GM12878 (cell line): ENCODE measurements at regions not wholly inside any gene's neighbourhood (a gene's known extent, or its start where the extent isn't known, plus 50 kb on each side); places are given as distances from the start of the nearest gene placed in this dataset.

Experiments used
- ATAC-seq: fragments of 200-7000 bp; cut with Tn5 transposase; 3 replicates; pipeline ENCODE4 v1.9.1; 2020; ENCODE audit warnings: mild to moderate bottlenecking, moderate library complexity
- BruUV-seq: library from RNA; stranded (reverse); fragments of 400-500 nt; replicated peaks from 2 replicates; lab custom pipeline; 2021; lab: Mats Ljungman, UMichigan
- CTCF ChIA-PET: fragments of 300-600 bp; sonication (Branson Sonifier 250); formaldehyde crosslinking; extraction: SDS; loops from one replicate; lab custom pipeline; 2021; ENCODE audit warnings: inconsistent platforms; lab: Yijun Ruan, JAX
- POLR2A ChIA-PET: fragments of 350-600 bp; formaldehyde crosslinking; extraction: SDS; loops from one replicate; lab custom pipeline; 2021; ENCODE audit warnings: inconsistent platforms; lab: Charles Lee
- RAD21 ChIA-PET: fragments of 300-600 bp; sonication (Branson Sonifier 250); formaldehyde crosslinking; loops from one replicate; lab custom pipeline; 2023; ENCODE audit warnings: antibody characterized with exemption; ENCODE audit not compliant: unreplicated experiment; lab: Charles Lee
- SMC1A ChIA-PET: fragments of 300-600 bp; sonication (Branson Sonifier 250); formaldehyde crosslinking; loops from one replicate; lab custom pipeline; 2023; ENCODE audit not compliant: unreplicated experiment, uncharacterized antibody; lab: Charles Lee
- DNase-seq: peaks from one replicate; pipeline ENCODE4 v3.0.0-alpha.2; 2011; ENCODE audit warnings: low read depth, low spot score
- FAIRE-seq: peaks from 3 replicates; lab custom pipeline; 2011; peaks lifted over from hg19 to GRCh38; lab: Jason Lieb, UNC
- H2AFZ ChIP-seq: 2 replicates; pipeline ENCODE4 v1.6.0; 2011; ENCODE audit warnings: low read depth, low read length, control low read depth; ENCODE audit not compliant: control insufficient read depth
- H3K27ac ChIP-seq: 2 replicates; pipeline ENCODE4 v1.5.1; 2011; ENCODE audit warnings: control low read depth; ENCODE audit not compliant: control insufficient read depth, insufficient read depth
- H3K27me3 ChIP-seq, 2 experiments: replicated peaks in 1 of 2; 2 replicates each; pipeline versions ENCODE4 v1.6.0 to v1.6.1; 2011; ENCODE audit warnings: low read length in 1 of 2; ENCODE audit not compliant: control insufficient read depth in 2 of 2, insufficient read depth in 2 of 2
- H3K36me3 ChIP-seq, 2 experiments: 2 replicates each; pipeline ENCODE4 v1.5.1; 2011; ENCODE audit warnings: low read length in 1 of 2; ENCODE audit not compliant: control insufficient read depth in 2 of 2, insufficient read depth in 2 of 2
- H3K4me1 ChIP-seq: 2 replicates; pipeline ENCODE4 v1.6.1; 2011; ENCODE audit warnings: mild to moderate bottlenecking, low read length, moderate library complexity, mixed read lengths; ENCODE audit not compliant: control insufficient read depth, insufficient read depth
- H3K4me2 ChIP-seq: 2 replicates; pipeline ENCODE4 v1.6.0; 2011; ENCODE audit warnings: control low read depth; ENCODE audit not compliant: control insufficient read depth, insufficient read depth
- H3K4me3 ChIP-seq: fragments of 200-600 bp; sonication (generic); 2 replicates; pipeline ENCODE4 v1.5.1; 2016
- H3K79me2 ChIP-seq: 2 replicates; pipeline ENCODE4 v1.6.0; 2011; ENCODE audit warnings: low read length; ENCODE audit not compliant: control insufficient read depth, insufficient read depth
- H3K9ac ChIP-seq: 2 replicates; pipeline ENCODE4 v1.8.0; 2011; ENCODE audit warnings: low read length, control low read depth, mixed read lengths; ENCODE audit not compliant: control insufficient read depth, insufficient read depth
- H3K9me3 ChIP-seq: replicated peaks from 3 replicates; pipeline ENCODE4 v1.5.1; 2011; ENCODE audit warnings: mild to moderate bottlenecking, low read length; ENCODE audit not compliant: control insufficient read depth, insufficient read depth
- H4K20me1 ChIP-seq: 2 replicates; pipeline ENCODE4 v1.6.0; 2011; ENCODE audit not compliant: control insufficient read depth, insufficient read depth
- CUX1 ChIP-seq: IDR thresholded peaks from 2 replicates; pipeline ENCODE4 v1.6.1; 2012; ENCODE audit warnings: improper control_type of control experiment, low read depth, low read length; ENCODE audit not compliant: insufficient replicate concordance
- FOXM1 ChIP-seq: IDR thresholded peaks from 2 replicates; pipeline ENCODE4 v1.6.1; 2012; ENCODE audit warnings: low read depth, mild to moderate bottlenecking, inconsistent platforms, low read length, moderate library complexity
- MLLT1 ChIP-seq: fragments of 450-650 bp; IDR thresholded peaks from 2 replicates; pipeline ENCODE4 v1.6.1; 2016; ENCODE audit warnings: mild to moderate bottlenecking
- POLR2AphosphoS5 ChIP-seq: IDR thresholded peaks from 2 replicates; pipeline ENCODE4 v1.6.1; 2011; ENCODE audit warnings: mild to moderate bottlenecking, low read length, inconsistent platforms
- POU2F2 ChIP-seq: IDR thresholded peaks from 3 replicates; pipeline ENCODE4 v1.6.1; 2011; ENCODE audit warnings: low read depth, mild to moderate bottlenecking, low read length, borderline replicate concordance
- ZBED1 ChIP-seq: IDR thresholded peaks from 2 replicates; pipeline ENCODE4 v1.6.1; 2016; ENCODE audit warnings: borderline replicate concordance
- WGBS: methylation state at CpG from one replicate; pipeline ENCODE4 v1.1.6; 2016; ENCODE audit warnings: low lambda C conversion rate; ENCODE audit not compliant: insufficient replicate concordance, insufficient coverage; ENCODE audit errors: missing lambda C conversion rate; 5-methylcytosine and 5-hydroxymethylcytosine counted together
- in situ Hi-C: fragments of 300-500 bp; cut with MboI; formaldehyde crosslinking; loops from 9 replicates; pipeline ENCODE4 v1.14.3; 2018; ENCODE audit warnings: mixed read lengths
- intact Hi-C: fragments of 100-400 bp; cut with micrococcal nuclease; formaldehyde crosslinking; loops from one replicate; pipeline ENCODE4 v1.14.2; 2022; ENCODE audit not compliant: unreplicated experiment

- TF ChIP-seq CUX1 (no peak), POU2F2 (no peak), POLR2AphosphoS5 (no peak), MLLT1 (no peak), FOXM1 (no peak)
Observed at GRCh38 chr1:212226467-212226866, 58.7 kb upstream of the PPP2R5A start (continued).

GRCh38 chr1:212228076-212228475 is 57.1 kb upstream of the PPP2R5A start:
- SMC1A ChIA-PET = interaction anchor here (0.6 to 2.5 kb wide), 4 partner anchors 7 to 550 kb away, joined by 3 to 13 read pairs (median 4); no protein-coding TSS in a partner anchor

More at GRCh38 chr1:212228076-212228475, 57.1 kb upstream of the PPP2R5A start:
- Histone ChIP-seq H3K4me3 (no peak overlapping the region), H3K4me1 (peaks cover 5% of the 10 kb centered on the region; the same call in 1 of the 2 replicates), H3K4me2 (no peak overlapping the region), H3K79me2 (no peaks in the 10 kb centered on the region), H3K27ac (no peak overlapping the region), H3K9ac (no peak overlapping the region), H3K36me3 (no peaks in the 10 kb centered on the region), H4K20me1 (no peaks in the 10 kb centered on the region), H2AFZ (no peak overlapping the region), H3K27me3 (no peaks in the 10 kb centered on the region), H3K9me3 (no peaks in the 10 kb centered on the region)
- WGBS = 46% methylated on average over 2 of the region's 2 CpGs
- POLR2A ChIA-PET = interaction anchor here (1.0 kb wide), 1 partner anchor 56 kb away, joined by 3 read pairs; no protein-coding TSS in a partner anchor
- BruUV-seq = no TSS peak
- FAIRE-seq (no peak), DNase-seq (no peak), ATAC-seq (no peak)
- TF ChIP-seq ZBED1 = no peak
- in situ Hi-C loops (no loop called here), intact Hi-C loops (no loop called here)
- RAD21 ChIA-PET = interaction anchor here (0.5 to 0.6 kb wide), 2 partner anchors 9 to 17 kb away, joined by 3 read pairs; no protein-coding TSS in a partner anchor
- CTCF ChIA-PET = interaction anchor here (1.2 kb wide), 1 partner anchor 56 kb away, joined by 3 read pairs; no protein-coding TSS in a partner anchor
